SU-DHL-6 (cell line): ENCODE measurements at regions not wholly inside any gene's neighbourhood (a gene's known extent, or its start where the extent isn't known, plus 50 kb on each side); places are given as distances from the start of the nearest gene placed in this dataset.

Experiments
- CTCF ChIP-seq: fragments of 200-600 bp; sonication (generic); IDR thresholded peaks from one replicate; pipeline ENCODE4 v1.5.1; 2017; ENCODE audit warnings: antibody characterized with exemption, mild to moderate bottlenecking, low read length, moderate library complexity; ENCODE audit not compliant: insufficient read depth, poor library complexity, severe bottlenecking
- EZH2phosphoT487 ChIP-seq: fragments of 200-600 bp; sonication (generic), shearing (Covaris generic); conservative IDR thresholded peaks from 2 replicates; pipeline ENCODE4 v1.6.1; 2018; ENCODE audit warnings: mild to moderate bottlenecking, antibody characterized with exemption, low read length, moderate library complexity, mixed read lengths

GRCh38 chr4:31272331-31273061, 552.3 kb downstream of the PCDH7 start:
- TF ChIP-seq CTCF (no peak), EZH2phosphoT487 (no peak)
